HG03039 (cell line): ENCODE measurements at regions not wholly inside any gene's neighbourhood (a gene's known extent, or its start where the extent isn't known, plus 50 kb on each side); places are given as distances from the start of the nearest gene placed in this dataset.
"Not testable (repeated sequence)": the region's sequence is repeated elsewhere in the genome, so short reads cannot be mapped to it uniquely, and the experiment has no call there.

Experiments
- ATAC-seq: cut with Tn5 transposase; IDR thresholded peaks from one replicate; pipeline ENCODE4 v1.9.1; 2021; ENCODE audit warnings: mild to moderate bottlenecking, moderate library complexity; ENCODE audit not compliant: unreplicated experiment

DNA sequence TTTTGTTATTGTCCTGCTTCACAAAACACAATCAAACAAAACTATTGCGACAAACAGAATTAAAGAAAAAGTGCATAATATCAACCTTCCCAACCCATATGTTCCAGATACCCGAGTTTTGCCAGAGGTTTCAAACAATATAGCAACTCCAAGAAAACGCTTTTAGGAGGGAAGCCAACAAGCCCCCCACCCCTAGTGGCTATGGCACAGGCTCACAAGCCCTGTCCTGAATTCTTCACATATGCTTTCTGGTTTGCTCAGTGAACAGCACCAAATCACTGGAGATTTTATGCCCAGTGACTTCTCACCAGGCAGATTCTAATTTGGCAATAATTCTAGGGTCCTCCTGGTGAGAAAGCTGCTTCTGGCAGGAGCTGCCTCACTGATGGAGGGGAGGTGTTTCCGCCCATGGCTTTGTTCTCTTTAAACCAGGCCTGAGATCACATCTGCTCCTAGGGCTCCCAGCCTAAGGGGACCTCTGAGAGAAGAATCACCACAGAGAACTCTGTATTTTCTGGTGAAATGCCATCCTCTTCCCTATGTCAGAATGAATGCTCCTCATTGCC is 1982.4 kb downstream of the EFNA5 start:
- ATAC-seq: no peak

DNA sequence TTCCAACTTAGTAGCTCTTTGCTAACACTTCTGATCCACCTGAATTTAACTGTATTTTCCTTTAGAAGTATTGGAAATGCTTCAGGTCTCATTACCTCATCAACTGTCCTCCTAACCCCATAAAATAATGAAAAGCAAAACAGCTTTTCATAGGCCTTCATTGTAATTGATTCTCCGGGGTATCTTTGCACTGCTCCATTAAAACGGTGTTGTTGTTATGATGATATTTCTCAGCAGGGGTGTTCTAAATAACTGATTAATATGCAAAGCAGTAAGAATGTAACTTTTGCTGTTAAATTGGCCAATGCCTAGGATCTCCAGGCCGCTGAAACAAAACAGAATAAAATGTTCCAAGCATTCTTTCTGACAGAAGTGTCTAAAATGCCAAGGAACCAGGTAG is 1983.2 kb downstream of the EFNA5 start:
- ATAC-seq: no peak

DNA sequence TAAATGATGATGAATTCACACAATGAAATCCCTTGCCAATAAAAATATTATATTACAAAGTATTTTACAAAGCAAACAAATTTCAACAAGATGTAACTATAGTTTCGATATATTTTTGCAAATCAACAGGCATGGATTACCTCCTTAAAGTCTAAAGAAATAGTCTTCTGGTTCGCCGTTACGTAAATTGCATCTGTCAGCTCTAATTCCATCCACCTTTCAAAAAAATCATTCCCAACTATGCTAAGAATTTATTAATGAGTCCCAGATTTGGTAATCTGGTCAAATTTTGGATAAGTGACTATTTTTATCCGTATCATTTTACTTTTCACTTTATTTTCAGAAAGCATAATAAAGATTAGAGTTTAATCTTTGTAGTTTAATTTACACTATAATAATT is 1984.9 kb downstream of the EFNA5 start:
- ATAC-seq: no peak

DNA sequence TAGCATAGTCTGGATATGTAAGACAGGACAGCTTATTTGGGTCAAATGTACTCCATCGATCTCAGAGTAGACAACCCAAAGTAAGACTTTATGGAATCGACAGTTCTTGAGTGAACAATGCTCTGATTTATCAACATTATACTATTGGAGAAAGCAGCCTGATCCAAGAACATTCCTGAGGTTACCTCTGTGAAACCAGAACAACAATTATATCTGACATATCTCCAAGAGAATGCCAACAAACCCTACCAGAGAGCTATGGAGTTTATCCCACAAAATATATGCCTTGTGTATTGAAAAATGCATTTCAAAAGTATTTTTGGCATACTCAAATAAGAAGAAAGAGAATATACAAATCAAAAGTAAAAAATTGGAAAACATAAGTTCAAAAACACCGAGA is 1985.9 kb downstream of the EFNA5 start:
- no peak for ATAC-seq

DNA sequence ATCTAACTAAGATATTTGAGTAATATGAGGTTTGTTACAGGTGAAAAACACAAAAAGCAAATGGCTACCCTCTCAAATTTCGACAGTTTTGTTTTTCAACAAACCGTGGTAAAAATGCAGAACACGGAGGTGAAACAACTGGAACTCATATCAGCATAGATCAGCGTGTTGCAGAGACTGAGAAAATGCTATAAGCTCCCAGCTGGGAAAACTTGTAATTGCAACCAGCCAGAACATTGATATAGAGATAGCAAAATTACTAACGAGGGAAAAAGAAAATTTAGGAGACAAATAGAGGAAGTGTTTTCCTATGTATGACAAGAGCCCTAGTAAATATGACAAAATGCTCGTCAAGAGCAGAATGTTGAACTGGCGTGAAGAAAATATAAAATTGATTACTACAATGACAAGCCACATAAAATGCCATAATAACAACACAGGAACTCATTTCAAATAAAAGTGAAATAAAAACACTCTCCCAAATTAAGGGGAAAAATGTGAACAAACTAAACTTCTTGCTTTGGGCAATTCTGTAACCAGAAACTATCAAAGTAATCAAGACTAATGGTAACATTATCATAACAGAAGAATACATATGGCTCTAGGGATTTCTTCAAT is 1989.8 kb downstream of the EFNA5 start:
- ATAC-seq: no peak

DNA sequence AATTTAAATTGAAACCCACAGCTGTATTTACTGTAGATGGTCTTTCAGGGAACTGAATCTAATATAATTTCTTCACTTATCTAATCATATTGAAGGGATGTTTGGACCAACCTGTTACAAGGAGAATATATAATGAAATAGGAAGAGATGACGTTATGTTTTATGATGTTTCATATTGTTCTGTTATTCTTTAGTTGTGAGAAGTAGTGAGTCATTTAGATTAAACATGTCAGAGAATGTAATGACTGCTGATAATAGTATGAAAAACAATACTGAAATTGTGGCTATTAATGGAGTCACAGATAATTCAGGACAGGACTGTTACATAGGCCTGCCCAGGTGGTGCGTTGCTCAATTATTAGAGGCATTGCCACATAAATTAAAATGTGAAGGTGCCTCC is 1993.4 kb downstream of the EFNA5 start:
- ATAC-seq: no peak

DNA sequence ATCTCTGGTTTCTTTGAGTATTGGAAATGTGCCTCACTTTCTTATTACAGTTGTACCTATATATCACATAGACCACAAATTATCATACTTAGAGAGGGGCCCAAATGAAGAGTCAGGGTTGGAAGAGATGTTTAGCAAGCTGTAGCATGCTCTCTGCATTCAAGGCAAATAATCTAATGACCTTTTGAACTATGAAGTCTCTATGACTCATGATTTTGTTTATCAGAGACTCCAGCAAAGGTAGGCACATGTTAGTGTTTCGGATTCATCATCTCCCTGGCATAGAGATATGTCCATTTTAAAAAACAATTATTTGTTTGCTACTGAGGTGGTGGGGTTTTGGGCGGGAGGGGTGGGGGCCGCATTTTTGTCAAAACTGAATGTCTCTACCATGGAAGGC is 2000.1 kb downstream of the EFNA5 start:
- no peak for ATAC-seq

DNA sequence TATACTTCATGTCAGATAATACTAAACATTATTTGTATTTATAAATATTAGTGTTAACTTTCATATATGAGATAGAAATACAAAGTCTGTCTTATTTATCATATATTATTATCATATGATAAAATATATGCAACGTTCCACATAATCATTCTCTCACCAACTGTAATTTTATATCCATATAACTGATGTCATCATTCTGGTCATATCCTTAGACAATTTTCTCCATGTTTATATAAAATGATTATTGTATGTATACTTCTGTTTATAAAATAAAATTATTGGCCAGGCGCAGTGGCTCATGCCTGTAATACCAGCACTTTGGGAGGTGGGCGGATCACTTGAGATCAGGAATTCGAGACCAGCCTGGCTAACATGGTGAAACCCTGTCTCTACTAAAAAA is 2007.1 kb downstream of the EFNA5 start:
- no peak for ATAC-seq

DNA sequence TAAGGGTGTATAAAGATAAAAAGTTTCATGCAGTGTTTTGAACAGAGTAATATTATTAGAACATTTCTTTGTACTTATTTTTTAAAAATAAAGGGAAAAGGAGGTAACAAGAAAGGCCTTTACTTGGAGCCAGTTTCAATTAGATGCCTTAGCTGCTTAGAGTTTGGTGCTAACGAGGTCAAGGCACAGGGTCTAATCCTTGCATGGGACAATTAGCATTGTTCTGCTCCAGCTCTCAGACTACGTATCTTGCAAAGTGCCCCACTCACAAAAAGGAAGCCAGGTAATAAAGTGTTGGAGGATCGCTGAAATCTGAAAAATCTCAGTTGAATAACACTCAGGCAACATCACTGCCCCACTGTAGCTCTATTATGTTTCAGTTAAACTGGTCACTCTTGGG is 2011.3 kb downstream of the EFNA5 start:
- no peak for ATAC-seq

DNA sequence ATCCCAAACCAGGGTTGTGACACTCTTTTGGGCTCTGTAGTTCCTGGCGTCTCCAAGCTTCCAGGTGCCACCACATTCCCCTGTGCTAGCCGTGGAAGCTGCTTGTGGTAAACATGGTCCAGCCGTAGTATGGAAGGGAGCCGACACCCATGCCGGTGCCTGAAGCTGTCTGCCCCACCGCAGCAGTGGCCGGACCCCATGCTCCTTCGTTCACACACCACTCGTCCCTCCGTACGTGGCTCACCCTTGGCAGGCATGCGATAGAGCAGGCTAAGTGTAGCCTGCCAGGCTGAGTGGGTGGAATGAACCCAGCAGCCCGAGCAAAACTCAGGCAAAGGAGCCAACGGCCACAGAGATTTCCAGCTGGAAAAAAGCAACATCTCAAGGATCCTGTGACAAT is 2030.4 kb downstream of the EFNA5 start:
- no peak for ATAC-seq

DNA sequence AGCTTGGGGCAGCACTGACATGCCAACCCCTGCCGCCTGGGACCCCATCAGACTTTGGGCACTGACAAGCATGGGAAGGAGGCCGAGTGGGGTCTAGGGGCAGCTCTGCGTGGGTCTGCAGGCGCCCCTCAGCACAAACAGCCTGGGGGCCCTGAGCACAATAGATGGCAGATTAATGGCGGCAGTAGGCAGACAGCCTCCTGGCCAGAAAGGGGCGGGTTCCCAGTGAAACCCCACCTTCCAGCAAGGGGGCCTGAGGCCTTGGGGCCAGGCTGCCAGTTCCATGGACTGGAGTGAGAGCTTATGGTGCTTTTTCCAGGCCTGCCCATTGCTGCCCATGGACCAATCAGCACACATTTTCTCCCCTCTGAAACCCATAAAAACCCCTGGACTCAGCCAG is 2031.2 kb downstream of the EFNA5 start:
- no peak for ATAC-seq

DNA sequence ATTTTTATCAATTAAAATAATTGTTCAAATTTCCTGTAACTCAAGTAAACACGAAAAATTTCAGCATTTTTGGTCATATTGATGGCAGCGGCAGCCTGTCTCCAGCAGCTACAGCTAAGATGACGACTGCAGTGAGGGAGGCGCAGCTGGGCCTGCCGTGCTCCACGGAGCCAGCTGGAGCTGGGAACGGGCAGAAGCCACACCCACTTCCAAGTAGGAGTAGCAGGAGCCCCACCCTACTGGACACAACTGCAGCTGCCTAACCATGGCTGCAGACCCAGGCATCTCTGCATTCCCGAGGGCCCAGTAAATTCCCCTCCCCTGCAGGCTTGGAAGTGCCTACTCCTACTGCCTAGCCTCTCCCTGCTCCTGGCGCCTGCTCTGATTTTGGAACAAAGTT is 2031.7 kb downstream of the EFNA5 start:
- no peak for ATAC-seq

DNA sequence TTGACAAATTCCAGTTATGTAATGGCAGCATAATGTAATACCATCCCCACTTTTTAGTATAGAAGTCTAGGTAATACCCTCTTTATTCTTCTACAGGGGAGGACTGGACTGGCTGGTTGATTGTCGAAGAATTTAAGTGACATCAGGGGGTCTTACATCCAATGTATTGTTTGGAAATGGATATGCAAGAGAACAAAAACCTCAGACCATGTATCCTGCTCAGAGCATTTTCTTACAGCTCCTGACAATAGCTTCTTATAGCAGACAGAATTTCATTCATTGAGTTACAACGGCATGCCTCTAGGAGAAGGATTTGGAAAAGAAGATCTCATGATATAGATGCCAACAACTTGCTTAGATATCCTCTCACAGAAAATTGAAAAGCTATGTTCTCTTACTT is 2032.3 kb downstream of the EFNA5 start:
- no peak for ATAC-seq

DNA sequence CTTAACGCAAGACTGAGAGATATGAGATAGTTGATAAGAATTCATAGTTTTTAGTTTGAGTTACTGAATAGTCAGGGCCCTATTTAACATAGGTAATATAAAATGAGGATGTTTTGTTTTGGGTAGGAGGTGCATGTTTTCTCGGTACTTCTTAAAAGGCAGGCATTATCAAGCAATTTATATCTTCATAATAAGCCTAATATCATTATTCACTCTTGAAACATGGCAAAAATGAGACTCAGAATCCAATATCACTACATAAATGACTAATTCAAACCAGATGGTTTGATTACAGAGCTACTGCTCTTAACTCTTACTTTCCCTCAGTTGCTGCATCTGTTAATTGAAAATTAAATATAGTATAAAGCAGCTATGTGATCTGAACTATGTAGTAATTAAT is 2038.7 kb downstream of the EFNA5 start:
- no peak for ATAC-seq

DNA sequence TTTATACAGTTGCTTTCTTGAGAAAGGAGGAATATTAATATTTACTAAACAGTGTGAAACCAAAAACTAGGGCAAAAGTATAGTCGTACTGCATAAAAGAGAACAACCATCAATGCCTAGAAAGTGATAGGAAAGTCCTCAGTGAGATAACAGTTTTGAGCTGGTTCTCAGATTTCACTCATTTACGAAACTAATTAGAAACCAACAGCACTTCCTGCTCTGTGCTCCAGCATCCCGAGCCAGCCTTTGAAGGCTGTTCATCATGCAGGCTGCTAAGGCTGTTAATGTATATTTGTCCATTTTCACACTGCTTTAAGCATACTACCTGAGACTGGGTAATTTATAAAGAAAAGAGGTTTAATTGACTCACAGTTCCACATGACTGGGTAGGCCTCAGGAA is 2039.9 kb downstream of the EFNA5 start:
- no peak for ATAC-seq

DNA sequence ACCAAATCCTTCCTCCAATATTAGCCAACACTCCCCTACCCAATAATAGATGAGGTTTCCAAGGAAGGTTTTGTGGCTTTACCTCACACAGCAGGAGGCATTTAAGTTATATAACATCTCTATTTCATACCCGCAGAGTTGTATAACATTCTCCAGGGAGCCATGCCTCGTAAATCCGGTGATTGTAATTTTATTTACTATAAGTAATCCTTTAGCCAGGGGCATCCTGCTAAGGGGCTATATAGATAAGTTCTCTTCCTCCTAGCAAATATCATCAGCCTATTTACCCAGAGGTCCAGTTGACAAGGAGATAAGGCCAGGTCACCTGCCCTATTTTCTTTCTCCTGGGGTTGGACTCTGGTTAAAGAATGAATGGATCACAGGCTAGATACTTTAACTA is 2051.0 kb downstream of the EFNA5 start:
- ATAC-seq: no peak

DNA sequence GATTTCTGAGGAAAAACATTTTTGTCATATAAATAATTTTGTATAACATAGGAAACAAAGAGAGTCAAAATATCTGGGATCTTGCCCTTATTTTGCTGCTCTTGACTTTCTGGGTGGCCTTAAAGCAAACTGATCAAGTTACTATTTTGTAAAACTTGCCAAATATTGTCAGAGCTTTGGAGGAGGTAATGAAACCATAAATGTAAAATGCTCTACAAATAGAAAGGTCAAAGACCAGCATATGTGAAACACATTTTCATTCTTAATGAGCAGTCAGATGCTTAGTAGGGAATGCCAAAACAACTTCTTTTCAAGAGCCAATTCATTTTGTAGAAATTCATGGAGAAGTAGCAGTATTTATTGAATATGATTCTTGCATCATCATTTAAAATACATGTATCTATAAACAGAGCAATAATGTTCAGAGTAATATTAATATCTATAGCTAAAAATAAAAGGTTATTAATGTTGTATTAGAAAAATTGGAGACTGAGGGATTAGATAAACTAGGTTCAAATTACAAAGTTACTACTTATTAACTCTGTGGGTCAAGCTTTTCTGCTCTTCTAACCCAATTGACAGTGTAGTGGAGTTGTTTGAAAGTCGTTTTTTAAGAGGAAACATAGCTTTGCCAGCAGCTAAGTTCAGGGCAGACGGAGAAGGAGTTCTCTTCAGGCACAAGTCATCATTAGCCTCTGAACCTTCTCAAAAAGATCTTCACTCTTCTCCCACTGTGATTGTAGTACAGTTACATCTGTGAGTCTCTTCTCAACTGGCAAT is 2053.1 kb downstream of the EFNA5 start:
- ATAC-seq: no peak

DNA sequence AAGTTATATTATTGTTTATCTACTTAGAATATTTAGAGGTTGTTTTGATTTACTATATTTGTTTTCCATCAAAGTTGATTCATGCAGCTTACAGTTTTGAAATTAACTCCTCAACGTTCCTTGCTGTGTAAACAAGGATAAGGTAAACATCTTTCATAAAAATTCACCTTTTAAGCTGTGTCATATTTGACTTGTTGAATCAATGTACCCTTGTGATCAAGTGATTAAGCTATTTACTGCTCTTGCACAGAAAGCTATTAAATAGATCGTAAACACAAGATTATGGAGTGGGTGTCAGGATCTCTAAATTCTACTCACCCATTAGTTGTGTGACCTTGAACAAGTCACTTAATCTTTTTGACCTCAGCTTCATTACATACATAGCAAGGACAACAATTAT is 2054.0 kb upstream of the NUDT12 start:
- ATAC-seq: no peak

DNA sequence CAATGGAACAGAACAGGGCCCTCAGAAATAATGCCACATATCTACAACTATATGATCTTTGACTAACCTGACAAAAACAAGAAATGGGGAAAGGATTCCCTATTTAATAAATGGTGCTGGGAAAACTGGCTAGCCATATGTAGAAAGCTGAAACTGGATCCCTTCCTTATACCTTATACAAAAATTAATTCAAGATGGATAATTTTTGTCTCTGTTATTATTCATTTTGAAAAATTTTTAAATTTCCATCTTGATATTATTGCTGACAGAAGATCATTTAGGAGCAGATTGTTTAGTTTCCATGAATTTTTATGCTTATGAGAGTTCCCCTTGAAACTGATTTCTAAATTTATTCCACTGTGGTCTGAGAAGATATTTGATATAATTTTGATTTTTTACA is 2039.8 kb upstream of the NUDT12 start:
- ATAC-seq: not testable (repeated sequence)

DNA sequence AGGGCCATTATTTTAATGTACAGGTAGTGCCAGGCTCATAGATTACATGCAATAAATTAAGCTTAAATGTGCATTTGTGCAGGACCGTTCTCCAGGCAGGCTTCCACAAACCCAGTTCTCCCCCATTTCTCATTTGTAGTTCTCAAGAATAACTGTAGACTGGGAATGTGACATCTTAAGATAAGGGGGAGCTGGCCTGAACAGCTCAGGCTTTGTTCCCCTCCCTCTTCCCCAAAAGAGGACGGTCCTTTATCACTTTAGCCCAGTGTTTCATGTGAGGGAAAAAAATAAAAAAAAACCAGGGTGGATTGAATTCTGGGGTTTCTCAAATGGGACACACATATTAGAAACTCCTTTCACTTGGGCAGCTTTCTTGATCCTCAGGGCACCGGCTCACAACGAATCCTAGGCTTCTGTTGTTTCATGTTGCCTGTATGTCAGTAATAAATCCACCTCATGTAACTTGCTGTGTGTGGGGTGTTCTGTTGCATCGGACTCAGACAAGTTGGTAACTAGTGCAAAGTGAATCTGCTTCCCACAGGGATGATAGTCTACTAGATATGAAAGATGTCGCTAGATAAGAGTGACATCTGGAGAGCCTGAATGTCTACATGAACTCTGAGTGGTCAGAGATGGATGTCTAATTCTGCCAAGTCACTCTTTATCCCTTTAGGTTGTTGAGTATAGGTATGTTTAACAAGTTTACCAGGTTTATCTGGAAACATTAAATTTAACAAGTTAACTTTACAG is 2030.6 kb upstream of the NUDT12 start:
- ATAC-seq: no peak

DNA sequence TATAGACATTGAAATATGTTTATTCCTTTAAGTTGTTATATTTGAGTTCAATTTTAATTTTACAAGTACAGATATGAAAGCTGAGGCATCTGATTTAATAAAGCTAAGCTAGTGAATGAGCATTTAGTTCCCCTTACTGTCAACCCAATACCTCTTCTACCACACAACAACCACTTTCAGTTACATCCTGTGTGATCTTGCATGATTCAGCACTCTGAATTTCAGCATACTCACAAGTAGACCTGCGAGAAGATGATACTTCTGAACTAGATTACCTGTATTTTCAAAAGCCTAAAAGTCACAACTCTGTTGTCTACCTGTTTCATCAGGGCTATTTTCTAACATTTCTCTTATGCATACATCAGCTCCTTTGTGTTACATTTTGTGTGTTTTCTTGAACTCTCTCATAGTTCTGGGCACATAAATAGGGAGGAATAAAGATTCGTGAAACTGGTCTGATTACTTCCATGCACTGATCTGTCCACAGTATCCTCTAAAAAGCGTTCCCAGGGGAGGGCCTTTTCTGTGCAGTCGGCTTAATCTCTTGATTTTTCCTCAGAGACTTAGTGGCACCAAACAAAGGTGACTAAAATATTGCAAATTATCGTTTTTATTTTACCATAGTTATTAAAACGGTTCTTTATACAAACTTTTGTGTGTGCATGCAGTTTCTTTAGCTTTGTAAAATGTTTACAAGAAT is 2025.5 kb upstream of the NUDT12 start:
- no peak for ATAC-seq
